Stomach smooth muscle (tissue), 2 donors: ENCODE measurements at regions not wholly inside any gene's neighbourhood (a gene's known extent, or its start where the extent isn't known, plus 50 kb on each side); places are given as distances from the start of the nearest gene placed in this dataset.

Experiments
- H3K27ac ChIP-seq: one replicate; pipeline ENCODE4 v1.7.0; 2013; ENCODE audit warnings: mild to moderate bottlenecking, low read length, inconsistent platforms
- H3K27me3 ChIP-seq, 2 donors: one replicate each; pipeline ENCODE4 v1.7.0; 2013; ENCODE audit warnings: low read length in 2 of 2; ENCODE audit not compliant: insufficient read depth in 2 of 2, control insufficient read depth in 1 of 2
- H3K36me3 ChIP-seq, 2 donors: one replicate each; pipeline ENCODE4 v1.7.0; 2013; ENCODE audit warnings: low read length in 2 of 2; ENCODE audit not compliant: control insufficient read depth in 2 of 2, insufficient read depth in 2 of 2
- H3K4me1 ChIP-seq: one replicate; pipeline ENCODE4 v1.7.0; 2013; ENCODE audit warnings: low read length; ENCODE audit not compliant: control insufficient read depth, insufficient read depth
- H3K4me3 ChIP-seq, 2 donors: one replicate each; pipeline ENCODE4 v1.7.0; 2013; ENCODE audit warnings: low read length in 2 of 2
- H3K9ac ChIP-seq, 2 donors: one replicate each; pipeline ENCODE4 v1.7.0; 2013; ENCODE audit warnings: low read length in 2 of 2, mild to moderate bottlenecking in 1 of 2
- H3K9me3 ChIP-seq, 2 donors: one replicate each; pipeline ENCODE4 v1.7.0; 2013; ENCODE audit warnings: low read length in 2 of 2; ENCODE audit not compliant: control insufficient read depth in 2 of 2
- donor health status: healthy.
- donor health status: Pancreatic carcinoma.

- H3K4me1 ChIP-seq: no peaks in the 10 kb centered on the region
- H3K36me3 ChIP-seq: no peaks in the 10 kb centered on the region
- H3K4me3 ChIP-seq: no peak overlapping the region
- no peak overlapping the region for H3K27ac ChIP-seq
- H3K27me3 ChIP-seq: no peaks in the 10 kb centered on the region
- no peak overlapping the region for H3K9ac ChIP-seq
- peaks cover 4 to 5% of the 10 kb centered on the region in 2 donors for H3K9me3 ChIP-seq
Measured at GRCh38 chr6:100136590-100136989, 142.6 kb upstream of the MCHR2 start.

DNA sequence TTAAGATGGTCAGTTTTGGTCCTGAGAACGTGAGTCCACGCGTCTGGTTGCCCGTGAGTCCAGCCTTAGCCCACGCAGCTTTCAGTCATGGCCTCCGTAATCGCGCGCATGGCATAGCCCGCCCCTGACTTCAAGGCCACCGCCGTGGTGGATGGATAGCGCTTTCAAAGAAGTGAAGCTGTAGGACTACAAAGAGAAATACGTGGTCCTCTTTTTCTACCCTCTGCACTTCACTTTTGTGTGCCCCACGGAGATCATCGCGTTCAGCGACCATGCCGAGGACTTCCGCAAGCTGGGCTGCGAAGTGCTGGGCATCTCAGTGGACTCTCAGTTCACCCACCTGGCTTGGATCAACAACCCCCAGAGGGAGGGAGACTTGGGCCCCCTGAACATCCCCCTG, 142.0 kb upstream of the MCHR2 start:
- H3K9me3 ChIP-seq: peaks cover 5 to 7% of the 10 kb centered on the region in 2 donors
- no peaks in the 10 kb centered on the region for H3K36me3 ChIP-seq
- no peak overlapping the region for H3K9ac ChIP-seq
- no peak overlapping the region for H3K27ac ChIP-seq
- no peak overlapping the region for H3K4me3 ChIP-seq
- H3K27me3 ChIP-seq: no peaks in the 10 kb centered on the region
- H3K4me1 ChIP-seq: no peaks in the 10 kb centered on the region

DNA sequence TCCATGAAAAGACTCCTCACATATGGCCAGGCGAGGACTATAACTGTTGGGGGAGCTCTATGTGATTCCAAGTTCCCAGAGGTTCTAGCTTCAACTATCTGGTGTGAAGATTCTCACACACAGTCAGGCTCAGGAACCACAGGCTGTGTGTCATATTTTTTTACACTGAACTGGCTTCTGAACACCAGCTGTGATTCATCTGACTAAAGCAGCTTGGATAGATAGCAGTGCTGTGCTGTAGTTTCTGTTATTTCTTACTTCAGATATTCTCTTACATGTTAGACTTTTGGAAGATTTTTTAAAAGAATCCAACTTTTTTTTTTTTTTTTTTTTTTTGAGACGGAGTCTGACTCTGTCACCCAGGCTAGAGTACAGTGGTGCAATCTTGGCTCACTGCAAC, 140.7 kb upstream of the MCHR2 start:
- Histone ChIP-seq H3K27me3 (no peaks in the 10 kb centered on the region), H3K27ac (no peak overlapping the region), H3K36me3 (no peaks in the 10 kb centered on the region), H3K9me3 (peaks cover 7 to 8% of the 10 kb centered on the region in 2 donors), H3K4me1 (no peaks in the 10 kb centered on the region), H3K4me3 (no peak overlapping the region), H3K9ac (no peak overlapping the region)

DNA sequence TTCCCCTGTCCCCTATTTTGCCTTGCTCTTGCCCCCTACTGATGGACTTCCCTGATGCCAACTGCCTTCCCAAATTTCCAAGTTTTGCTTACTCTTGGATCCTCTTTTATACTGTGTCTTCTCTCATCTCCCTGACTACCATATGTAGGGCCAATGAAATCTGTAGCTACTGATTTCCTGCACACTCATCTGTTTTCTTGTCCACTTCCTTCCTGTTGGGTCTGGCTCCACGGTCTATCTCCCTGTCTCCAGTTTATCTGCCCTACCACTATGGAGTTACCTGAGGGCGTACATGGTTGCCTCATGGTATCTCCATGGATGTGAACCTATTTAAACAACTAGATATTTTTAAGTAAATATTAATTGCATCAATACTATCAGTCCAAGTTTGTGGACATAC, 140.3 kb upstream of the MCHR2 start:
- Histone ChIP-seq H3K4me1 (no peaks in the 10 kb centered on the region), H3K9ac (no peak overlapping the region), H3K4me3 (no peak overlapping the region), H3K27me3 (no peaks in the 10 kb centered on the region), H3K36me3 (no peaks in the 10 kb centered on the region), H3K9me3 (peaks cover 7 to 8% of the 10 kb centered on the region in 2 donors), H3K27ac (no peak overlapping the region)

- Histone ChIP-seq H3K27me3 (no peaks in the 10 kb centered on the region), H3K36me3 (no peaks in the 10 kb centered on the region), H3K4me3 (no peak overlapping the region)
Measured at GRCh38 chr6:100132005-100132404, 138.0 kb upstream of the MCHR2 start.

GRCh38 chr6:100130630-100131029, 136.6 kb upstream of the MCHR2 start:
- H3K27me3 ChIP-seq: peaks cover 0 to 2% of the 10 kb centered on the region in 2 donors
- no peak overlapping the region for H3K4me3 ChIP-seq
- H3K27ac ChIP-seq: no peak overlapping the region
- H3K36me3 ChIP-seq: no peaks in the 10 kb centered on the region
- H3K9ac ChIP-seq: no peak overlapping the region
- peaks cover 7 to 8% of the 10 kb centered on the region in 2 donors for H3K9me3 ChIP-seq
- H3K4me1 ChIP-seq: no peaks in the 10 kb centered on the region

More at GRCh38 chr6:100132005-100132404, 138.0 kb upstream of the MCHR2 start:
- Histone ChIP-seq H3K9ac (no peak overlapping the region), H3K27ac (no peak overlapping the region), H3K9me3 (peaks cover 7 to 8% of the 10 kb centered on the region in 2 donors), H3K4me1 (no peaks in the 10 kb centered on the region)

DNA sequence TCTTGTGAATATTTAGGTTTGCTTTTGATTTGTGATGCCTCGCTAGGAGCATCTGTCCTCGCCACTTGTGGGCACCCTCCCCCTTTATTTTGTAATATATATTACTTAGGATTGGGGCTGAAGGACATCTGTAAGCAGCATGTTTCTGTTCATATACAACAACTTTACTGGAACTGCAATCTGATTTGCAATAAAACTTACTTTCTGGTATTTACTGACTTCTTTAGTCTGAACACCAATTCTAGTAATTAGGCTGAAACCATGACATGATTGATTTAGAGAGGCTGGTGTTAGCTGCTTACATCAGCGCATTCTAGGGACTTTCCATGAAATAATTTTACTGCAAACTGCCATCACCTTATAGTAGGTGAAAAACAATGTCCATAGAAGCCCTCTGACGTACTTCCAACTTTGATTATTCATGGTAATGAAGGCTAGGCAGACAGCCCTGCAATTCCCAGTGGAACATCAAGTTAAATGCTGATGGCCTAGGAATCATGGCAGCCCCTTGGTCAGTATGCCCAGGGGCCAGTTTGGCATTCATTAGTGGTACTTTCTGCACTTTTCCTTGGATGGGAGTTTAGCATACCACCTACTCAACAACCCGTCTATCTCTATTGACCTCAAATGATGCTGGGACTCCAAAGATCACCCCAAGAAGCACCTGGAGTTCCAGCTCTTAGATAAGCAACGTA, 132.9 kb upstream of the MCHR2 start:
- Histone ChIP-seq H3K9ac (no peak overlapping the region), H3K27me3 (peaks cover 0 to 2% of the 10 kb centered on the region in 2 donors), H3K4me1 (no peaks in the 10 kb centered on the region), H3K9me3 (peaks cover 6 to 7% of the 10 kb centered on the region in 2 donors), H3K4me3 (no peak overlapping the region), H3K27ac (no peak overlapping the region), H3K36me3 (no peaks in the 10 kb centered on the region)

DNA sequence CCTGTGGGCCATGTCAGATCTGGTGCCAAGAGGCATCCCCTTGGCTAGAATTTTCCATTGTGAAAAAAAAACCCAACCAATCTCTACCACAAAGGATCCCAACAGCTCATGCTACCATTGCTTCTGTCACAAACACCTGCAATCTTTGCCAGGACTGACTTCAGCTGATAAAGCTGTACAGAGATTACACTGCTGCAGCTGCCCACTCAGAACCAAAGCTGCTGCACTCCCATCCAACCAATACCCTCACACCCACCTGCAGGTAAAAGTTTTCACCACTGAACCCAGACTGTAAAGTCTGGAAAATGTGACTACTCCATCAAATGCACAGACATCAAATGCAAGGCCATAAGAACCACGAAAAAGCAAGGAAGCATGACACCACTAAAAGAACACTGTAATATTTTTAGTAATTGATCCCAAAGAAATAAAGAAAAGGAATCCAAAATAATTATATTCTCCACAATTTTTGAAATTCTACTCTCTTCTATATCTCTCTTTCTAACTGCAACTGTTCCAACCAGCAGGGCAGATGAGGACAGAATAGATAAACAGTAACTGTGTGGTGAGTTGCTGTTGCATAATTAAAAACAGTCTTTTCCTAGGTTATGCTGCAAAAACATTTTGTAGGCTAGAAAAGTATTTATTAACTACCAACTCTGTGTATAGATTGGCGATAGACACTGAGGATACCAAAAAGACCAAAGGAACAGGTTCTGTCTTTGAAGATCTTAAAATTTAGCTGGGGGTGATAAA, 128.0 kb upstream of the MCHR2 start:
- H3K27me3 ChIP-seq: peaks cover 0 to 2% of the 10 kb centered on the region in 2 donors
- no peaks in the 10 kb centered on the region for H3K9me3 ChIP-seq
- H3K36me3 ChIP-seq: no peaks in the 10 kb centered on the region
- H3K4me3 ChIP-seq: no peak overlapping the region
- H3K27ac ChIP-seq: no peak overlapping the region
- H3K9ac ChIP-seq: no peak overlapping the region
- H3K4me1 ChIP-seq: no peaks in the 10 kb centered on the region

GRCh38 chr6:100119261-100119660, 125.2 kb upstream of the MCHR2 start:
- Histone ChIP-seq H3K4me1 (no peaks in the 10 kb centered on the region), H3K36me3 (no peaks in the 10 kb centered on the region), H3K27ac (no peak overlapping the region), H3K9me3 (no peaks in the 10 kb centered on the region), H3K4me3 (no peak overlapping the region), H3K27me3 (no peaks in the 10 kb centered on the region), H3K9ac (no peak overlapping the region)

DNA sequence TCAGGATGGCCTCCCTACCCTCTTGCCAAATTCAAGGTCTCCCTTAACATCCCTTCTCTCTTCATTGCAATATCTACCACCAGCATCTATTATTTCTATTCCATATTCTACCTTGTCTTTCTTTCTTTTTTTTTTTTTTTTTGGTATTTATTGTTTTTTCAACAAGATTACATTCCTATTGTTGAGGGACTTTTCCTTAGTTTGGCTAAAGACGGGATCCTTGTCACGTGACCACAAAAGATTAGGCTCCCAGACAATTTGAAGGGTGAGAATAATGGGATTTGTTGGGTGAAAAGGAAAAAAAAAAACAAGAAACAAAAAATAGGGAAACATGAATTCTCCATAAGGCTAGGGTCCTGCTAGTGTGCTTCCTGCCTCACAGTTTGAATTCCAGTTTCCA, 124.3 kb upstream of the MCHR2 start:
- Histone ChIP-seq H3K27me3 (no peaks in the 10 kb centered on the region), H3K4me1 (no peaks in the 10 kb centered on the region)

GRCh38 chr6:100117680-100118079, 123.7 kb upstream of the MCHR2 start:
- H3K36me3 ChIP-seq: no peaks in the 10 kb centered on the region
- H3K9ac ChIP-seq: no peak overlapping the region
- H3K4me3 ChIP-seq: no peak overlapping the region
- H3K27me3 ChIP-seq: no peaks in the 10 kb centered on the region
- no peaks in the 10 kb centered on the region for H3K9me3 ChIP-seq
- no peak overlapping the region for H3K27ac ChIP-seq
- no peaks in the 10 kb centered on the region for H3K4me1 ChIP-seq

More for the DNA sequence above, 124.3 kb upstream of the MCHR2 start:
- H3K36me3 ChIP-seq: no peaks in the 10 kb centered on the region
- no peak overlapping the region for H3K9ac ChIP-seq
- no peak overlapping the region for H3K27ac ChIP-seq
- H3K9me3 ChIP-seq: no peaks in the 10 kb centered on the region
- H3K4me3 ChIP-seq: no peak overlapping the region
